GM19238 (cell line): ENCODE measurements at regions not wholly inside any gene's neighbourhood (a gene's known extent, or its start where the extent isn't known, plus 50 kb on each side); places are given as distances from the start of the nearest gene placed in this dataset.

Source experiments
- DNase-seq: peaks from one replicate; pipeline ENCODE4 v3.0.0; 2011; ENCODE audit warnings: low spot score; ENCODE audit not compliant: insufficient read length

- no peak for DNase-seq
Observed at GRCh38 chr14:98999901-99000300, 272.1 kb downstream of the BCL11B start.

DNA sequence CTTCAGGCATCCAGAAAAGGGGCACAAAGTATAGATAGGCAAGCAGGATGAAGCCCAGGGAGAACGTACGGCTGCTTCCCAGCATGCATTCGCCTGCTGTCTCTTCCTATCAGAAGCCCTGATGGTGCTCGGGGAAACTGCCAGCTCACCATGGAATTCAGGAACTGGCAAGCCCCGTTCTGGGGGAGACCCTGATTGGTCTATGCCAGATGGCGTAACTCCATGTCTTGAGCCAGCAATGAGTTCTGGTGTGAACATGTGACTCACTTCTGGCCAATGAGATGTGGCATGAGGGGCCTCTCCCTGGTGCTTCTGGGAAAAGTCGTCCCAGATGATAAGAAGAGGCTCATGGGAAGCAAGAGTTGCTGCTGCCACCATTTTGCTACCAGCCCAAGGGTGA is 270.8 kb downstream of the BCL11B start:
- no peak for DNase-seq

DNA sequence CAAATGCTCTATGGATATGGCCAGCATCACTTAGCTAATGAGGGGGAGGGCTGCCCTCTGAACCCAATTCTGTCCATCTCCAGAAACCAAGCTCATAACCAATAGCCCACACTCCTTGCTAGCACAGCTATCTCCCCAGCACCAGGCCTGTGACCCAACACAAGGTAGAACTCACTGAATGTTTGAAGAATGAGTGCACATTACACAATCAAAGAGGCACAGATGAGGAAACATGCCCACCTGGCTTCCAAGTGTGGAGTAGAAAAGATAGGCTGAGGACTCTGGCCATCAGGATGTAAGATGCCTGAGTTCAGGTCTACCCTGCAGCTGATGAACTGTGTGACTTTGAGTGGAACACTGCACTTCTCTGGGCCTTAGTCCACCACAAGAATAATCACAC is 268.4 kb downstream of the BCL11B start:
- no peak for DNase-seq

- no peak for DNase-seq
Observed at GRCh38 chr14:99004112-99004511, 267.9 kb downstream of the BCL11B start.

GRCh38 chr14:99006276-99006675 is 265.7 kb downstream of the BCL11B start:
- DNase-seq = no peak

DNA sequence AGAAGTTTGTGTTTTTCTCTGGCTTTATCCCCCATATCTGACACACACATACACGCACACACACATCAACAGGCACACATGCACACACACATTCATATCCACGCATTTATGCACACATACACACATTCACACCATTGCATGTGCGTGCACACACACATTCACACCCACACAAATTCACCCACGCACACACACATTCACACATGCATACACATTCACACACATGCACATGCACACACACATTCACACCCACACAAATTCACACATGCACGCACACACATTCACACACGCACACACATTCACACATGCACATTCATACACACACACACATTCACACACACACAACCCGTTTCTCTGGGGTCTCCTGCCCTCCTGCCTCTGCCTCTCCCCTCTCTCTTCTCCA is 264.2 kb downstream of the BCL11B start:
- no peak for DNase-seq

- DNase-seq = no peak
Observed at GRCh38 chr14:99009871-99010270, 262.1 kb downstream of the BCL11B start.

GRCh38 chr14:99011385-99011784 is 260.6 kb downstream of the BCL11B start:
- DNase-seq = no peak

GRCh38 chr14:99012703-99013102 is 259.3 kb downstream of the BCL11B start:
- no peak for DNase-seq

DNA sequence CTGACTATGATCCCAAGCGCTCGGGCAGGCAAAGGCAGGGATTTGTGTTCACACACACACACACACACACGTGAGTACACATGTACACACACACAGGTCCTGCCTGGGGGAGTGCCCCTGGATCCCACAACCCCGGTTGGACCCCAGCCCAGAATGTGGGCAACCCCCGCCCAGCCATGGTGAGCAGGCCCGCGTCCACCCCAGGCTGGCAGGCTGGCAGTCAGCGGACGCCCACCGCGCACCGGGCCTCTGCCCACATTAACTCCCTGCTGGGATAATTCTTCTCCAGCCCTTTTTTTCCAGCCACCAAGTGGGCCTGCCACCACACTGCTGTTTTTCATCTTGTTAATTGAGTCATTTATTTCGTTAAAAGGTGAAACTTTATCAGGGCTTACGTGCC is 256.2 kb downstream of the BCL11B start:
- no peak for DNase-seq

- no peak for DNase-seq
Observed at GRCh38 chr14:99023371-99023770, 248.6 kb downstream of the BCL11B start.

- no peak for DNase-seq
Observed at GRCh38 chr14:99024926-99025325, 247.1 kb downstream of the BCL11B start.

DNA sequence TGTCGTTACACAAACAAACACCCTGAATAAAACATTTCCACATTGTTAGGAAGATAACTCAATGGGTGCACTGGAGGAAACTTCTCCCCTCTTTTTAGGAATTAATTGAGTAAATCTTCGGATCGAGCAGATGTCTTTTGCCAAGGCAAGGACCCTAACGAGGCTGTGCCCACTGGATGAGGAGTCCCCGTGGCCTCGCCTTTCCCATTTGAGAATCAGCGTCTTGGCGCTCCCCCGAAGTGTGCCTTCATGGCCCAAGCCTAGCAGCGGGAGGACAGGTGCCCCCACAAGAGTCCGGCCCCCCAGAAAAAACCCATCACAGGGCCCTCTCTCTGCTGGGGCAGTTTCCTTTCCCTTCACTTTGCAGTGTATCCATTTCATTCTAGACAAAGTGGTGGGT is 246.6 kb downstream of the BCL11B start:
- DNase-seq = no peak

DNA sequence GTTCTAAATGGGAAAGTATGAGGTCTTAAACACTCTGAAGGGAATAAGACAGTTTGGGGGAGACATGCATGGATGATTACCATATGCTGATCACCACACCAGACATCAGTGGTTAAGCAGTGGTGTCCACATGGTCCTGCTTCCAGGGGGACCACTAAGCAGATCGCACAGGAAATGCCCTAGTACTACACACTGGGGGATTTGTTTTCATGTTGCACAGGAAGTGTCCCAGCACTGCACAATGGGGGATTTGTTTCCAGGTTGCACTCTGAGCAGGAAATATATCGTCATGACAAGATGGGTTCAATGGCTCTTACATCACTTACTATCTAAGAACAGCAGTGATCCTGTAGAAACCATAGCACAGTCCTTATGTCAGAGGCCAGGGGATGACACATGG is 245.5 kb downstream of the BCL11B start:
- no peak for DNase-seq

- DNase-seq = no peak
Observed at GRCh38 chr14:99028041-99028440, 244.0 kb downstream of the BCL11B start.

- DNase-seq = no peak
Observed at GRCh38 chr14:99028521-99028920, 243.5 kb downstream of the BCL11B start.

DNA sequence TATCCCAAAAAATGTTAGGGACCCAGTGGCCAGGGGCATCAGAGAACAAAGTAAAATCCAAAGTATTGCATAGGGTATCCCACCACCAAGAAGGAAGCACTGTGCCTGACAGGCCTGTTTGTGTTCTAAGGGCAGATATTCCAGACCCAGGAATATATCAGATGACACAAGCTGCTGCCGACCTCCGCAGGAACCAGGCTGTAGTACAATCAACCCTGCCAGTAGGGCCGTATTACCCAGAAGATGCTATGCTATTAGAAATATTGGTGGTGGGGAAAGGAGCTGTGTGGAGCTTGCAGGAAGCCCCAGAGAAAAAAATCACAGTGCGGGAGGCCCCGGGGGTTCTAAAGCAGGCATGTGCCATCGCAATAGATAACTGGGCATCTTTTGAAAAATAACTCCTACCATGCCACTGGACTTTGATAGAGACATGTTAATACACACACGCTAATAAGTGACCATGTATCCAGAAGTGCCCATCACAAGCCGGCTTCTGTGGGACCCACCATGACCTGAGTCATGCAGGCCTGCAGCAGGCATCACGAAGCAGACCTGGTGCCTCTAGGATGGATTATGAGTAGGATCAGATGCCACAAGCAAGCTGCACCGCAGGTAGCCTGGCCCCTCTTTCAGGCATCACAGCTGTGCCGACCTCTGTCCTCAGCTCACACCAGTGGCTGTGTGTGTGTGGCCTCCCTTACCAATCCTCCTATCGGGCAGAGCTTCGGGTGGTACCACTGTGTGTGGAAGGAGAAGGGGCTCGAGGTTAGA is 242.7 kb downstream of the BCL11B start:
- DNase-seq = no peak

GRCh38 chr14:99029916-99030305 is 242.1 kb downstream of the BCL11B start:
- no peak for DNase-seq

- DNase-seq = no peak
Observed at GRCh38 chr14:99030454-99030853, 241.5 kb downstream of the BCL11B start.

DNA sequence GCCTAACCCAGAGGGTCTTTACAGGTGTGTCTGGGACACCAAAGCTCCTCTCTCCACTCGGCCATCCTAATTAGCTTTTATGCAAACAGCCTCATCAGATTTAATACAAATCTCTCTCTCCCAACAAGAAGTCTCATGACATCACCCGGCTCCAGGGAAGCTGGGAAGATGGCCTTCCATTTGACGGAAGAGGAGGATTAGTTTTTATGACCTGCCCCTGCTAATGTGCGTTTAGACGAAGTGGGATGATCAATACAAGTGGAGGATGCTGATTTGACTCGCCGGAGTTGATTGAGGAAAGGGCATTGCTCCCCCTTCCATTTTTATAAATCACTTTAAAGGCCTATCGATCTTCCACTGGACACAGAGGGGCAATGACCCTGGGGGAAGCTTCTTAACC is 239.2 kb downstream of the BCL11B start:
- no peak for DNase-seq

DNA sequence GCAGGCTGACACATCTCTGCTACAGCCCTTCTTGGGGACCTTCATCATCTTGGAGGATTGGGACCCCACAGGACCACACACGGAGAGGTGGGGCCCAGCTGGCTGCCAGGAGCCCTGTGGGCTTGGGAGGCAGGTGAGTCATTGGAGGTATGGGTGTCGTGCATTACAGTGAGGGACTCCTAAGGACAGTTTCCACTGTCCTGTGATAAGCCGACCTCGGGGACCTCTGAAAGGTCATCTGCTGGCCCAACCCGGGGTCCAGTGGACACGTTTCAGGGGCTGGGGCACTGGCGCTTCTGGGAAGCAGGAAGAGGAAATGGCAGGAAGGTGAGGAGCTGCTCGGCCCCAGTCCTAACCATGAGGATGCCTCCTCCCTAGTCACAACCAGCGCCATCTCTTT is 238.0 kb downstream of the BCL11B start:
- no peak for DNase-seq

DNA sequence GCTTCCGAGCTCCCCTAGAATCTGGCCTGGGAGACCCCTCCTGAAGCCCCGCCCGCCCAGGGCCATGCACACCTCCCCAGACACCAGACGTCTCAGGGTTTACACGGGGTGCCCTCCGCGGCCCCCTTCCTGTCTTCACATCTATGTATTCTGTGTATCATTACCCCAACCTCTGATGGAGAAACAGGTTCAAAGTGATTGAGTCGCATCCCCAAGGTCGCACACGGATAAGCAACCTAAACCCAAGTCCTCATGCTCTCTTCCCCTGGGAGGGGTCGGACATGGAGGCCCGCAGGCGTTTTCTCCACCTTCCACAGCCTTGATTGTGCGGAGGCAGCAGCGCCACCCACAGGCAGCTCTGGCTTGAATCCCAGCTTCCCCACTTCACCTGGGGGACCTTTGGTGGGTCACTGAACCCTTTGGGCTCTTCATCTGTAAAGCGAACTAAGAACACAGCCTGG is 237.3 kb downstream of the BCL11B start:
- DNase-seq = no peak

GRCh38 chr14:99035268-99035667 is 236.7 kb downstream of the BCL11B start:
- no peak for DNase-seq
